H1 (cell line): ENCODE measurements at regions not wholly inside any gene's neighbourhood (a gene's known extent, or its start where the extent isn't known, plus 50 kb on each side); places are given as distances from the start of the nearest gene placed in this dataset.

ENCODE experiments used
- CTCF ChIA-PET: fragments of 300-600 bp; sonication (Branson Sonifier 250); formaldehyde crosslinking; loops from one replicate; lab custom pipeline; 2021; ENCODE audit not compliant: partially characterized antibody; lab: Charles Lee
- POLR2A ChIA-PET: fragments of 300-600 bp; sonication (Branson Sonifier 250); formaldehyde crosslinking; loops from one replicate; lab custom pipeline; 2021; ENCODE audit warnings: inconsistent platforms; ENCODE audit not compliant: partially characterized antibody; lab: Charles Lee
- DNase-seq, 2 experiments: peaks; one replicate each; pipeline versions ENCODE4 v3.0.0 to v3.0.0-alpha.2; 2010 to 2022; ENCODE audit warnings: low spot score in 2 of 2, low read depth in 1 of 2, mixed read lengths in 1 of 2
- FAIRE-seq: peaks from 2 replicates; lab custom pipeline; 2011; peaks lifted over from hg19 to GRCh38; lab: Jason Lieb, UNC
- H2AFZ ChIP-seq: 2 replicates; pipeline ENCODE4 v1.8.1; 2012; ENCODE audit warnings: low read length, inconsistent platforms
- H2AK5ac ChIP-seq: 2 replicates; pipeline ENCODE4 v1.6.1; 2013; ENCODE audit warnings: low read depth, low read length
- H2BK120ac ChIP-seq: replicated peaks from 2 replicates; pipeline ENCODE3; 2013; ENCODE audit warnings: low read depth, low read length, inconsistent platforms
- H2BK12ac ChIP-seq: 2 replicates; pipeline ENCODE4 v1.6.1; 2013; ENCODE audit warnings: low read depth, low read length
- H2BK15ac ChIP-seq: 2 replicates; pipeline ENCODE4 v1.6.1; 2013; ENCODE audit warnings: low read length
- H2BK20ac ChIP-seq: 2 replicates; pipeline ENCODE4 v1.6.1; 2013; ENCODE audit warnings: low read length
- H2BK5ac ChIP-seq: 2 replicates; pipeline ENCODE4 v1.6.1; 2013; ENCODE audit warnings: low read depth, low read length
- H3K14ac ChIP-seq: 2 replicates; pipeline ENCODE4 v1.6.1; 2013; ENCODE audit warnings: inconsistent platforms; ENCODE audit not compliant: insufficient read length
- H3K18ac ChIP-seq: 2 replicates; pipeline ENCODE4 v1.6.1; 2013; ENCODE audit warnings: low read length; ENCODE audit errors: extremely low read depth
- H3K23ac ChIP-seq: 2 replicates; pipeline ENCODE4 v1.6.1; 2013; ENCODE audit warnings: inconsistent platforms; ENCODE audit not compliant: insufficient read length
- H3K23me2 ChIP-seq: 2 replicates; pipeline ENCODE4 v1.6.1; 2013; ENCODE audit warnings: low read depth, low read length
- H3K27ac ChIP-seq: 2 replicates; pipeline ENCODE4 v1.6.1; 2011; ENCODE audit warnings: low read depth, low read length, inconsistent platforms
- H3K27me3 ChIP-seq, 4 experiments: replicated peaks in 1 of 4; 1 replicate in 1 of 4; 2 replicates in 3 of 4; pipeline versions ENCODE4 v1.6.1 to v1.8.1; 2011 to 2013; ENCODE audit warnings: low read length in 3 of 4, mild to moderate bottlenecking in 3 of 4, inconsistent platforms in 2 of 4, mixed read lengths in 2 of 4, moderate library complexity in 1 of 4; ENCODE audit not compliant: control insufficient read depth in 3 of 4, insufficient read depth in 3 of 4; ENCODE audit errors: extremely low read depth in 1 of 4
- H3K36me3 ChIP-seq, 4 experiments: 2 replicates each; pipeline versions ENCODE4 v1.6.1 to v1.8.1; 2011 to 2013; ENCODE audit warnings: mild to moderate bottlenecking in 4 of 4, low read length in 3 of 4, moderate library complexity in 2 of 4, control low read depth in 1 of 4, inconsistent platforms in 1 of 4; ENCODE audit not compliant: insufficient read depth in 4 of 4, control insufficient read depth in 2 of 4
- H3K4ac ChIP-seq: replicated peaks from 2 replicates; pipeline ENCODE3; 2013; ENCODE audit warnings: low read length, low read depth, mixed read lengths, inconsistent platforms; ENCODE audit not compliant: insufficient read length
- H3K4me1 ChIP-seq, 4 experiments: replicated peaks in 1 of 4; 1 replicate in 1 of 4; 2 replicates in 3 of 4; pipeline versions ENCODE4 v1.6.1 to v1.8.1; 2011 to 2013; ENCODE audit warnings: low read length in 3 of 4, inconsistent platforms in 2 of 4, mixed read lengths in 1 of 4; ENCODE audit not compliant: insufficient read depth in 4 of 4, control insufficient read depth in 3 of 4
- H3K4me2 ChIP-seq, 2 experiments: 2 replicates each; pipeline versions ENCODE4 v1.6.1 to v1.8.1; 2011 to 2013; ENCODE audit warnings: low read depth in 2 of 2, low read length in 2 of 2, control low read depth in 1 of 2, inconsistent platforms in 1 of 2, mild to moderate bottlenecking in 1 of 2; ENCODE audit not compliant: insufficient read depth in 1 of 2
- H3K4me3 ChIP-seq, 4 experiments: fragments of 200-600, 300-600 bp in 1 of 4; sonication (generic), shearing (Covaris generic), sonication (Bioruptor Twin) in 1 of 4; 2 replicates each; pipeline versions ENCODE4 v1.5.1 to v1.8.1; 2011 to 2016; ENCODE audit warnings: low read length in 4 of 4, low read depth in 3 of 4, control low read depth in 2 of 4, inconsistent platforms in 2 of 4, mild to moderate bottlenecking in 2 of 4, mixed read lengths in 1 of 4, moderate library complexity in 1 of 4; ENCODE audit not compliant: insufficient read depth in 2 of 4; ENCODE audit errors: extremely low read depth in 1 of 4
- H3K56ac ChIP-seq: replicated peaks from 2 replicates; pipeline ENCODE3; 2013; ENCODE audit warnings: low read depth, mild to moderate bottlenecking, mixed read lengths, low read length, inconsistent platforms; ENCODE audit not compliant: insufficient read length
- H3K79me1 ChIP-seq: 2 replicates; pipeline ENCODE4 v1.6.1; 2013; ENCODE audit warnings: low read depth, low read length, control low read depth
- H3K79me2 ChIP-seq, 2 experiments: 2 replicates each; pipeline versions ENCODE4 v1.6.1 to v1.8.1; 2012 to 2013; ENCODE audit warnings: low read length in 2 of 2, mild to moderate bottlenecking in 2 of 2, inconsistent platforms in 1 of 2; ENCODE audit not compliant: insufficient read depth in 2 of 2, control insufficient read depth in 1 of 2
- H3K9ac ChIP-seq, 4 experiments: replicated peaks in 1 of 4; 1 replicate in 1 of 4; 2 replicates in 3 of 4; pipeline versions ENCODE4 v1.6.1 to v1.8.1; 2011 to 2013; ENCODE audit warnings: low read depth in 3 of 4, low read length in 3 of 4, control low read depth in 2 of 4, mild to moderate bottlenecking in 2 of 4, moderate library complexity in 2 of 4, inconsistent platforms in 1 of 4; ENCODE audit errors: extremely low read depth in 1 of 4
- H3K9me3 ChIP-seq, 2 experiments: 2 replicates each; pipeline versions ENCODE4 v1.6.1 to v1.8.1; 2012 to 2013; ENCODE audit warnings: mild to moderate bottlenecking in 2 of 2, moderate library complexity in 2 of 2, control low read depth in 1 of 2, inconsistent platforms in 1 of 2, low read depth in 1 of 2, low read length in 1 of 2, mixed read lengths in 1 of 2; ENCODE audit not compliant: insufficient read depth in 2 of 2
- H4K20me1 ChIP-seq, 2 experiments: replicated peaks in 1 of 2; 2 replicates each; pipeline versions ENCODE3 to v1.8.1; 2011 to 2013; ENCODE audit warnings: inconsistent platforms in 2 of 2, low read length in 2 of 2, mild to moderate bottlenecking in 1 of 2; ENCODE audit not compliant: insufficient read depth in 2 of 2, control insufficient read depth in 1 of 2
- H4K5ac ChIP-seq: 2 replicates; pipeline ENCODE4 v1.6.1; 2013; ENCODE audit warnings: low read length, low read depth, mixed read lengths, inconsistent platforms; ENCODE audit not compliant: insufficient read length
- H4K8ac ChIP-seq: 2 replicates; pipeline ENCODE4 v1.8.0; 2013; ENCODE audit warnings: mild to moderate bottlenecking, moderate library complexity, low read length, inconsistent platforms; ENCODE audit not compliant: insufficient read depth; ENCODE audit errors: extremely low read depth
- H4K91ac ChIP-seq: replicated peaks from 2 replicates; pipeline ENCODE3; 2013; ENCODE audit warnings: low read length, mixed read lengths, inconsistent platforms; ENCODE audit not compliant: insufficient read length
- ASH2L ChIP-seq: fragments of 200-600, 300-600 bp; sonication (generic); IDR thresholded peaks from one replicate; pipeline ENCODE4 v1.7.1; 2017; ENCODE audit warnings: low read length
- POLR2AphosphoS5 ChIP-seq: IDR thresholded peaks from 2 replicates; pipeline ENCODE4 v1.6.1; 2011; ENCODE audit warnings: low read depth, low read length
- POU5F1 ChIP-seq: IDR thresholded peaks from 2 replicates; pipeline ENCODE4 v1.6.1; 2011; ENCODE audit warnings: low read depth, mild to moderate bottlenecking, low read length, moderate library complexity
- RFX5 ChIP-seq: IDR thresholded peaks from 2 replicates; pipeline ENCODE4 v1.6.1; 2011; ENCODE audit warnings: low read depth, low read length, improper control_type of control experiment, borderline replicate concordance
- RNF2 ChIP-seq: fragments of 200-900, 300-1000 bp; sonication (generic); IDR thresholded peaks from 2 replicates; pipeline ENCODE4 v1.7.1; 2016; ENCODE audit warnings: borderline replicate concordance, low read depth, mild to moderate bottlenecking, antibody characterized with exemption, low read length; ENCODE audit not compliant: poor library complexity, severe bottlenecking; ENCODE audit errors: missing control alignments
- RXRA ChIP-seq: IDR thresholded peaks from 2 replicates; pipeline ENCODE4 v1.6.1; 2011; ENCODE audit warnings: low read depth, mild to moderate bottlenecking, low read length, moderate library complexity; ENCODE audit not compliant: insufficient read depth
- SP4 ChIP-seq: IDR thresholded peaks from 2 replicates; pipeline ENCODE4 v1.6.1; 2012; ENCODE audit warnings: low read length, inconsistent platforms
- TCF12 ChIP-seq: IDR thresholded peaks from 2 replicates; pipeline ENCODE4 v1.6.1; 2011; ENCODE audit warnings: low read depth, mild to moderate bottlenecking, low read length
- YY1 ChIP-seq: IDR thresholded peaks from 2 replicates; pipeline ENCODE4 v1.6.1; 2011; ENCODE audit warnings: low read depth, mild to moderate bottlenecking, low read length
- WGBS, 2 experiments: shearing (Covaris generic) in 1 of 2; methylation state at CpG; one replicate each; pipeline versions ENCODE4 v1.1.6 to v1.1.7; 2013 to 2015; ENCODE audit warnings: low lambda C conversion rate in 2 of 2, mixed read lengths in 2 of 2, inconsistent platforms in 1 of 2, low coverage in 1 of 2, missing lambda C conversion rate in 1 of 2; ENCODE audit not compliant: insufficient replicate concordance in 2 of 2, insufficient coverage in 1 of 2, insufficient read length in 1 of 2; ENCODE audit errors: extremely low coverage in 1 of 2, missing lambda C conversion rate in 1 of 2; 5-methylcytosine and 5-hydroxymethylcytosine counted together
- TF ChIP-seq, protein P1 (sequence below): IDR thresholded peaks from 2 replicates; pipeline ENCODE4 v1.6.1; 2011; ENCODE audit warnings: low read length, improper control_type of control experiment
- TF ChIP-seq, protein P2 (sequence below): IDR thresholded peaks from 2 replicates; pipeline ENCODE4 v1.6.1; 2012; ENCODE audit warnings: inconsistent platforms
- TF ChIP-seq, protein P3 (sequence below): IDR thresholded peaks from 2 replicates; pipeline ENCODE4 v1.6.1; 2011; ENCODE audit warnings: low read depth, mild to moderate bottlenecking, low read length; ENCODE audit not compliant: insufficient read depth

DNA sequence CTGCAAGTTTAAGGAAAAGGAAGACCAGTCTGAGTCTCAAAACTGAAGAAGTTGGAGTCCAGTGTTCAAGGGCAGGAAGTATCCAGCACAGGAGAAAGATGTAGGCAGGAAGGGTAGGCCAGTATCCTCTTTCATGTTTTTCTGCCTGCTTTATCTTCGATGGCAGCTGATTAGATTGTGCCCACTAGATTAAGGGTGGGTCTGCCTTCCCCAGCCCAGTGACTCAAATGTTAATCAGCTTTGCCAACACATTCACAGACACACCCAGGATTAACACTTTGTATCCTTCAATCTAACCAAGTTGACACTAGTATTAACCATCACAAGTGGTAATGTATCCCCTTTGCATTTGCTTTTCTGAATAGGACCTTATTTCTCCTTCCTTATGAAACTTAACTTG, 535.9 kb upstream of the FTMT start:
- H3K9ac ChIP-seq: no peak overlapping the region
- H2BK15ac ChIP-seq: no peak overlapping the region
- H3K14ac ChIP-seq: no peak overlapping the region
- 95% methylated on average over 1 of the region's 1 CpG; no CpG with 5 or more reads in 1 of the 2 experiments for WGBS, 2 experiments
- no peaks in the 10 kb centered on the region for H3K23me2 ChIP-seq
- FAIRE-seq (no peak), DNase-seq (no peak)
- H3K79me1 ChIP-seq: no peaks in the 10 kb centered on the region
- TF ChIP-seq YY1: no peak
- TF ChIP-seq, protein P1, sequence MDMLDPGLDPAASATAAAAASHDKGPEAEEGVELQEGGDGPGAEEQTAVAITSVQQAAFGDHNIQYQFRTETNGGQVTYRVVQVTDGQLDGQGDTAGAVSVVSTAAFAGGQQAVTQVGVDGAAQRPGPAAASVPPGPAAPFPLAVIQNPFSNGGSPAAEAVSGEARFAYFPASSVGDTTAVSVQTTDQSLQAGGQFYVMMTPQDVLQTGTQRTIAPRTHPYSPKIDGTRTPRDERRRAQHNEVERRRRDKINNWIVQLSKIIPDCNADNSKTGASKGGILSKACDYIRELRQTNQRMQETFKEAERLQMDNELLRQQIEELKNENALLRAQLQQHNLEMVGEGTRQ: no peak
- TF ChIP-seq, protein P2, sequence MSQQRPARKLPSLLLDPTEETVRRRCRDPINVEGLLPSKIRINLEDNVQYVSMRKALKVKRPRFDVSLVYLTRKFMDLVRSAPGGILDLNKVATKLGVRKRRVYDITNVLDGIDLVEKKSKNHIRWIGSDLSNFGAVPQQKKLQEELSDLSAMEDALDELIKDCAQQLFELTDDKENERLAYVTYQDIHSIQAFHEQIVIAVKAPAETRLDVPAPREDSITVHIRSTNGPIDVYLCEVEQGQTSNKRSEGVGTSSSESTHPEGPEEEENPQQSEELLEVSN: no peak
- TF ChIP-seq RXRA: no peak
- no peak for TF ChIP-seq POU5F1
- TF ChIP-seq SP4: no peak
- TF ChIP-seq ASH2L: no peak
- TF ChIP-seq POLR2AphosphoS5: no peak
- TF ChIP-seq, protein P3, sequence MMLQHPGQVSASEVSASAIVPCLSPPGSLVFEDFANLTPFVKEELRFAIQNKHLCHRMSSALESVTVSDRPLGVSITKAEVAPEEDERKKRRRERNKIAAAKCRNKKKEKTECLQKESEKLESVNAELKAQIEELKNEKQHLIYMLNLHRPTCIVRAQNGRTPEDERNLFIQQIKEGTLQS: no peak
- no peak for TF ChIP-seq RFX5
- TF ChIP-seq TCF12: no peak
- TF ChIP-seq RNF2: no peak
- H3K4me2 ChIP-seq: no peak overlapping the region
- H3K4ac ChIP-seq: no peak overlapping the region
- POLR2A ChIA-PET: no interaction called here
- H3K56ac ChIP-seq: no peak overlapping the region
- H3K18ac ChIP-seq: no peak overlapping the region
- no peaks in the 10 kb centered on the region for H3K79me2 ChIP-seq
- H3K4me1 ChIP-seq: no peaks in the 10 kb centered on the region
- no peak overlapping the region for H3K4me3 ChIP-seq
- no peaks in the 10 kb centered on the region for H3K27me3 ChIP-seq
- H3K23ac ChIP-seq: no peak overlapping the region
- H3K9me3 ChIP-seq: no peaks in the 10 kb centered on the region
- H4K5ac ChIP-seq: no peak overlapping the region
- no peak overlapping the region for H2AFZ ChIP-seq
- no peak overlapping the region for H3K27ac ChIP-seq
- no peak overlapping the region for H2BK5ac ChIP-seq
- no peak overlapping the region for H2BK20ac ChIP-seq
- H2BK120ac ChIP-seq: no peak overlapping the region
- H4K8ac ChIP-seq: no peak overlapping the region
- H2BK12ac ChIP-seq: no peak overlapping the region
- CTCF ChIA-PET: no interaction called here
- H4K20me1 ChIP-seq: no peaks in the 10 kb centered on the region
- H2AK5ac ChIP-seq: no peak overlapping the region
- H3K36me3 ChIP-seq: no peaks in the 10 kb centered on the region
- H4K91ac ChIP-seq: no peak overlapping the region
